A549 (cell line): ENCODE measurements at regions not wholly inside any gene's neighbourhood (a gene's known extent, or its start where the extent isn't known, plus 50 kb on each side); places are given as distances from the start of the nearest gene placed in this dataset.

Experiments
- CHD4 ChIP-seq: fragments of 200-600 bp; sonication (generic); IDR thresholded peaks from 2 replicates; pipeline ENCODE4 v1.6.1; 2016; ENCODE audit warnings: antibody characterized with exemption, mild to moderate bottlenecking, borderline replicate concordance
- FOSL2 ChIP-seq, 2 experiments: fragments of 450-650 bp in 1 of 2; fragments of >200 bp in 1 of 2; sonication (Bioruptor Twin) in 1 of 2; formaldehyde crosslinking; IDR thresholded peaks; 2 replicates each; pipeline versions ENCODE4 v1.5.0 to v1.6.1; 2016 to 2020; ENCODE audit warnings: mild to moderate bottlenecking in 1 of 2, moderate library complexity in 1 of 2
- RAD21 ChIP-seq, 2 experiments: fragments of >200 bp in 1 of 2; sonication (Bioruptor Twin) in 1 of 2; formaldehyde crosslinking in 1 of 2; IDR thresholded peaks in 1 of 2; conservative IDR thresholded peaks in 1 of 2; 2 replicates in 1 of 2; 3 replicates in 1 of 2; pipeline ENCODE4 v1.6.1; 2012 to 2018; ENCODE audit warnings: inconsistent platforms in 1 of 2
- ZC3H11A ChIP-seq: fragments of 450-650 bp; IDR thresholded peaks from 2 replicates; pipeline ENCODE4 v1.6.1; 2014; ENCODE audit warnings: antibody characterized with exemption, mild to moderate bottlenecking
- ZSCAN20 ChIP-seq: fragments of 250-450 bp; sonication (Bioruptor Pico); IDR thresholded peaks from 2 replicates; pipeline ENCODE4 v1.8.0; 2022; ENCODE audit warnings: mild to moderate bottlenecking, moderate library complexity
- TF ChIP-seq, protein P1 (sequence below): fragments of >200 bp; sonication (Bioruptor Twin); formaldehyde crosslinking; IDR thresholded peaks from 3 replicates; pipeline ENCODE4 v1.5.1; 2016

DNA sequence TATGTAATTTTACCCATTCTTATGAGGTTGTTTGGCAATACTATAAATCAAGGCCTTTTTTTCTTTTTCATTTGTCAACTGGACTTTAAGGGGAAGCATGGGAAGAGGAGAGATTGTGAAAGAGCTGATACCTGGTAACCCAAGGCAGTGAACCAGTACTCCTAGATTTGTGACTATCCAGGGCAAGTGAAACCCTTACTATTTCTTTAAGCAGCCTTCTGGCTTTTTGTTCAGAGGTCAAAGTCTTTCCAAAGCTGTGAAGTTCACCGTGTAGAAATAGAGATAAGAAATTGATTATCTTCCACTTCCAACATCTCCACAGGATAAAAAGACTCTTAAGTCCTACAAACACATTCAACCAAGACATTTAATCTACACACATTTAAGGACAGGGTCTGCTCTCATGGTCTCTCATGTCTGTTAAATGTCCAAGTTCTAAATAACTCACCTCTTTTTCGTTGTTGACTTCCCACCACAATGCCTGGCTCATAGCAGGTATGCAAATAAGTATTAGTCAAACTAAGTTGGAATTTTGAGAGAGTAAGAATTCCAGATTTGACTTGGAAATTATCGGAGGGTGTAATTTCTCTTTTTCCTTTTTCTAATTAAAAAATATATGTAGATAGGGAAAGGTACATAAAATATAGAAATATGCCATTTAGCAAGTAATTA lies 485.8 kb downstream of the STK39 start:
- TF ChIP-seq, protein P1, sequence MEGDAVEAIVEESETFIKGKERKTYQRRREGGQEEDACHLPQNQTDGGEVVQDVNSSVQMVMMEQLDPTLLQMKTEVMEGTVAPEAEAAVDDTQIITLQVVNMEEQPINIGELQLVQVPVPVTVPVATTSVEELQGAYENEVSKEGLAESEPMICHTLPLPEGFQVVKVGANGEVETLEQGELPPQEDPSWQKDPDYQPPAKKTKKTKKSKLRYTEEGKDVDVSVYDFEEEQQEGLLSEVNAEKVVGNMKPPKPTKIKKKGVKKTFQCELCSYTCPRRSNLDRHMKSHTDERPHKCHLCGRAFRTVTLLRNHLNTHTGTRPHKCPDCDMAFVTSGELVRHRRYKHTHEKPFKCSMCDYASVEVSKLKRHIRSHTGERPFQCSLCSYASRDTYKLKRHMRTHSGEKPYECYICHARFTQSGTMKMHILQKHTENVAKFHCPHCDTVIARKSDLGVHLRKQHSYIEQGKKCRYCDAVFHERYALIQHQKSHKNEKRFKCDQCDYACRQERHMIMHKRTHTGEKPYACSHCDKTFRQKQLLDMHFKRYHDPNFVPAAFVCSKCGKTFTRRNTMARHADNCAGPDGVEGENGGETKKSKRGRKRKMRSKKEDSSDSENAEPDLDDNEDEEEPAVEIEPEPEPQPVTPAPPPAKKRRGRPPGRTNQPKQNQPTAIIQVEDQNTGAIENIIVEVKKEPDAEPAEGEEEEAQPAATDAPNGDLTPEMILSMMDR: no peak
- TF ChIP-seq FOSL2 (IDR thresholded peaks at IDR 0.05) (no peak), FOSL2 (CRISPR knock-in tag; IDR thresholded peaks at IDR 0.05) (no peak), CHD4 (no peak), ZC3H11A (no peak), RAD21 (conservative IDR thresholded peaks at IDR 0.05 in 1 of 2, IDR thresholded peaks at IDR 0.05 in 1 of 2) (no peak), ZSCAN20 (no peak)
